HL-60 (cell line): ENCODE measurements at regions not wholly inside any gene's neighbourhood (a gene's known extent, or its start where the extent isn't known, plus 50 kb on each side); places are given as distances from the start of the nearest gene placed in this dataset.

ENCODE experiments used
- CTCF ChIP-seq: IDR thresholded peaks from one replicate; pipeline ENCODE4 v1.5.1; 2011; ENCODE audit warnings: low read length, control low read depth, inconsistent platforms; ENCODE audit not compliant: insufficient read depth
- GABPA ChIP-seq: IDR thresholded peaks from 2 replicates; pipeline ENCODE4 v1.6.1; 2012; ENCODE audit warnings: low read depth
- POLR2AphosphoS5 ChIP-seq: IDR thresholded peaks from 2 replicates; pipeline ENCODE4 v1.6.1; 2012; ENCODE audit warnings: low read depth
- REST ChIP-seq: IDR thresholded peaks from 2 replicates; pipeline ENCODE4 v1.6.1; 2012; ENCODE audit warnings: low read depth; ENCODE audit not compliant: insufficient replicate concordance
- SPI1 ChIP-seq: IDR thresholded peaks from 2 replicates; pipeline ENCODE4 v1.6.1; 2012; ENCODE audit warnings: low read depth, mild to moderate bottlenecking, borderline replicate concordance

GRCh38 chr6:142684371-142684770, 260.6 kb downstream of the HIVEP2 start:
- TF ChIP-seq CTCF (no peak), SPI1 (no peak), REST (no peak), GABPA (no peak), POLR2AphosphoS5 (no peak)
